SKM-1 treated with dmso at 0.1 percent for 144 hours (cell line): ENCODE measurements at regions not wholly inside any gene's neighbourhood (a gene's known extent, or its start where the extent isn't known, plus 50 kb on each side); places are given as distances from the start of the nearest gene placed in this dataset.
A peak's percentile ranks its signal among the peaks of the same experiment; 100 is the strongest.

ENCODE experiments used
- DNase-seq: peaks from one replicate; lab custom pipeline; 2025; ENCODE audit not compliant: unreplicated experiment; lab: John Stamatoyannopoulos, UW

DNA sequence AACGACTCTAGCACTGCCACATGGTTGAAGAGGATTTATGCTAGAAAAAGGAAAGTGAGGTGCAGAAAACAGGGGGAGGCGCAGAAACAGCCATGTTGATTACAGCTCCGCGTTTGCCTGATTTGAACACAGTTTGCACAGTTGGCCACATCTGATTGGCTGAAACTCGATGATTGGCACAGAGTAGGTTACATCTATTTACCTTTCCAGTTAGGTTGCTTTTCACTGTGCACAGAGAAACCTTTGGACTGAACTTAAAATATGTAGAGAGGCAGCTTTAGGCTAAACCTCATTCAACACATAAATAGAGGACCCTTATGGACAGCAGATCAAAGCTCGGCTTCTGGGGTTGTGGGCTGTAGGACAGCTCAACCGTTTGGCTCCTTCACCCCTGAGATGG is 153.7 kb upstream of the APCDD1 start:
- DNase-seq: no peak

GRCh38 chr18:10301831-10302483 is 152.5 kb upstream of the APCDD1 start:
- no peak for DNase-seq

GRCh38 chr18:10303171-10303570 is 151.3 kb upstream of the APCDD1 start:
- DNase-seq: no peak

GRCh38 chr18:10304853-10305252 is 149.6 kb upstream of the APCDD1 start:
- DNase-seq: no peak

GRCh38 chr18:10306779-10307178 is 147.7 kb upstream of the APCDD1 start:
- DNase-seq: no peak

DNA sequence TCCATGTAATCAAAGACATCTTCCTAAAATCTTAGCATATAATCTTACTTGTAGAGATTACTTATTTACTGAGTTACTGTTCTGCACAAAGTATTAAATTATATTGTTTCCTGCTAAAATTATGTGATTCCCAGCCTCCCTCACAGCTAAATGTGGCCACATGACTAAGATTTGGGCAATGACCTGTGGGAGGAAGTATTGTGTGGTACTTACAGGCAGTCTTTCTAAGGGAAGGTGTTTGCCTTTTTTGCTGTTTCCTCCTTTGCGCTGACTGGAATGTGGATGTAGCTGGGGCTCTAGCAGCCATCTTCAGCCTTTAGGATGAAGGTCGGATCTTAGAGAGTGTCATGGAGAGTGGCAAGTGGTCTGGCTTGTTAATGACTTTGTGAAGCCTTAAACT is 146.3 kb upstream of the APCDD1 start:
- no peak for DNase-seq

- no peak for DNase-seq
Measured at GRCh38 chr18:10310626-10311025, 143.8 kb upstream of the APCDD1 start.

DNA sequence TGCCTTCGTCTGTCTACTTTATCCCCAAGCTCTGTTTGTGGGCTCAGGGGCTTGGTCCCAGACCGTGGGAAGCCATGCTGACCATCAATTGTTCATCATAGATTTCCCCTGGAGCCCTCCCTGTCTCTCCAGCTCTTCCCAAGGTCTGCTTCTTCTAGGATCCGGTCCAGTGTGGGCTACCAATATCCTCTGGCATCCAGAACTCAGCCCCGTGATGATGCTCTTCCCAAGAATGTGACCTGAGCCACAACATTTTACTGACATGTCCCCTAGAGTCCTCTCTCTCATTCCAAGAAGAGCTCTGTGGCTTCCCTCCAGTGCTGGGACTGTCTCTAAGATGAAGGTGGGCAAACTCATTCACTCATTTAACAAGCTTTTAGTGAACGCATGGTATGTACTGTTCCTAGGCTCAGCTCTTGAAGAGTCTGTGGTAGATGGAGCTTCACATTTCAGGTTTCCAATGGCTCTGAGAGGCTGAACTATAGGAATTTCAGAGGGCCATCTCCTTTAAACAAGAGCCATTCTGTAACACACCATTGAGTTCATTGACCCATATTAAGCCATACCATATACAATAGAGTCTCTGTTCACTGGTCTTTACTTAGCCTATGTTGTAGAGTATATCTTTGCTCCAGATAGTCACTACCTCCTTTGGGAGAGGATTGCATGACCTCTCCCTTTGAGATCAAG is 142.0 kb upstream of the APCDD1 start:
- DNase-seq: no peak

DNA sequence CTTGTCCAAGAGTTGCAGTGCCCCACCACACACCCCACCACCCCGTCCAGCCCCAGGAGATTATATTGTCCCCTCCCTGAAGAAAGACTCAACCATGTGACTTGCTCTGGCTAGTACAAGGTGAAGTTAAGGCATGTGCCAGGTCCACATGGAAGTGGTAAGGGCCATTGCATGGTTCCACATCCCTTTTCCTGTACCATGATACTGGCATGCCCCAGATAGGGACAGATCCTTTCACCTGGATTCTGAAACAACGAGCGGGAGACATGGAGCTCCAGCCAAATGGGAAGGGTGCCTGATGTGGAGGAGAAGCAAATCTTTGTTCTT is 141.5 kb upstream of the APCDD1 start:
- no peak for DNase-seq

DNA sequence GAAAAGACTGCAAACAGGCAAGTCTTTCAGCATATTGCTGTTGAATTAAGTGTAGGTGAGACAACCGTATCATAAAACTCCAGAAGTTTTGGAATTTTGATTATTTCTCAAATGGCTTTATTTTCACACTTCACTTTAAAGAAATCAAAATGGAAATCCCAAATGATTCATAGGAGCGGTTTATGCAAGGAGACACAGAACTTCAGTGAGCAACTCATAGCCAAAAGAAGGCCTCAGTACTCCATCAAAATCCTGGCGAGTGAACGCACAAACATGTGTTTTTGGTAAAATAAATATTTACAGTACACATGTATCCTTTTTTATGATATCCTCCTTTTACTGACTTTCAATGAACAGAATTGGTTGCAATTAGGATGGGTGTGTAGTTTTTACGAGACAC is 140.4 kb upstream of the APCDD1 start:
- no peak for DNase-seq

DNA sequence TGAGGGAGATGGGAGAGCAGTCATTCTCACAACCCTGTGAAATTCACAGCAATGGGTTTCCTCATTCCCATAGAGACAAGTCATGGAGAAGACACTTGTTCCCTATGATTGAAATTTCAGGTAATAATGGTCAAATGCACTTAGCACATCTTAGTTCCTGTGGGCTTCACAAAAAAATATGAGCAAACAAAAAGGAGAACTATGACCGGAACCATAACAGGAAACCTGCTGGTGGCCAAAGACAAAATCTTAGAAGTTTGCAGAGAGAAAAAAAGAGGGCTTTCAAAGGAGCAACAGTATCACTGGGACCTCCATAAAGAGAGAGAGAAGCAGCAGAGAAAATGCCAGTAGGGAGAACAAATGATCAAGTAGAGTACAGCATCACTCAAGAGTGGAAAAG is 138.9 kb upstream of the APCDD1 start:
- peak; percentile 6 for DNase-seq

- DNase-seq: no peak
Measured at GRCh38 chr18:10316778-10317177, 137.7 kb upstream of the APCDD1 start.

- DNase-seq: no peak
Measured at GRCh38 chr18:10317864-10318690, 136.4 kb upstream of the APCDD1 start.

DNA sequence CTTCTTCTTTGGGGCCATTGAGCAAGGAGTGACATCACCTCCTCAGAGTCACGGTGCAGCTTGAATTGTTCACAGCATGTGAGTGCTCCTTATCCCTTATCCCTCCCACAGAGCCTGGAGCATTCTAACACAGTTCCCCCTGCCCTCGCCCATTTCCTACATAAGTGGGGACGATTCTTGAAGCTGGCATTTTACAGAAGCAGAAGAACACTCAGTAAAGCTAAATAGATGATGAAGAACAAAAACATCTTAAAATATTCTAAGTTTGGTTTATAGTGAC is 135.8 kb upstream of the APCDD1 start:
- DNase-seq: no peak

- no peak for DNase-seq
Measured at GRCh38 chr18:10319026-10319425, 135.4 kb upstream of the APCDD1 start.

GRCh38 chr18:10319914-10320600 is 134.4 kb upstream of the APCDD1 start:
- no peak for DNase-seq

- no peak for DNase-seq
Measured at GRCh38 chr18:10320791-10321190, 133.6 kb upstream of the APCDD1 start.

GRCh38 chr18:10321576-10321975 is 132.9 kb upstream of the APCDD1 start:
- DNase-seq: no peak

DNA sequence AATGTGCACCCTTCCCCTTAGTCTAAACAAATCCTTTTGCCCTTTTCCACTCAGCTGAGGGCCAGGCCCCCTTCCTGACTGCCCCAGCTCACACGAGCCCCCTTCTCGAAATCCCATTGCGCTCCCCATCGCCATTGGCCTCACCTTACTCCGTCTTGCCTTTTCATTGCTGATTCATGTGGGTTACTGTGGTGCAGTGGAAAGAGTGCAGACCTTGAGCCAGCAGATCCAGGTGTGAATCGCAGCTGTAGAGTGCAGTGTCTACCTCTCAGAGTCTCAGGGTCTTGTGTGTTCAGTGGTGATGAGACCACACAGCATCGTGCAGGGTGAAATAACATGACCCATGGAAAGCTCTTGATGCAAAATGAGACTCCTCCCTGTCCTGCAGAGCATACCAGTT is 132.4 kb upstream of the APCDD1 start:
- no peak for DNase-seq

- no peak for DNase-seq
Measured at GRCh38 chr18:10322435-10322834, 132.0 kb upstream of the APCDD1 start.

- no peak for DNase-seq
Measured at GRCh38 chr18:10329101-10329500, 125.3 kb upstream of the APCDD1 start.

GRCh38 chr18:10330428-10330827 is 124.0 kb upstream of the APCDD1 start:
- no peak for DNase-seq
